NCI-H2029 (cell line): ENCODE measurements at regions not wholly inside any gene's neighbourhood (a gene's known extent, or its start where the extent isn't known, plus 50 kb on each side); places are given as distances from the start of the nearest gene placed in this dataset.

Source experiments
- DNase-seq: peaks from one replicate; lab custom pipeline; 2025; lab: John Stamatoyannopoulos, UW

DNA sequence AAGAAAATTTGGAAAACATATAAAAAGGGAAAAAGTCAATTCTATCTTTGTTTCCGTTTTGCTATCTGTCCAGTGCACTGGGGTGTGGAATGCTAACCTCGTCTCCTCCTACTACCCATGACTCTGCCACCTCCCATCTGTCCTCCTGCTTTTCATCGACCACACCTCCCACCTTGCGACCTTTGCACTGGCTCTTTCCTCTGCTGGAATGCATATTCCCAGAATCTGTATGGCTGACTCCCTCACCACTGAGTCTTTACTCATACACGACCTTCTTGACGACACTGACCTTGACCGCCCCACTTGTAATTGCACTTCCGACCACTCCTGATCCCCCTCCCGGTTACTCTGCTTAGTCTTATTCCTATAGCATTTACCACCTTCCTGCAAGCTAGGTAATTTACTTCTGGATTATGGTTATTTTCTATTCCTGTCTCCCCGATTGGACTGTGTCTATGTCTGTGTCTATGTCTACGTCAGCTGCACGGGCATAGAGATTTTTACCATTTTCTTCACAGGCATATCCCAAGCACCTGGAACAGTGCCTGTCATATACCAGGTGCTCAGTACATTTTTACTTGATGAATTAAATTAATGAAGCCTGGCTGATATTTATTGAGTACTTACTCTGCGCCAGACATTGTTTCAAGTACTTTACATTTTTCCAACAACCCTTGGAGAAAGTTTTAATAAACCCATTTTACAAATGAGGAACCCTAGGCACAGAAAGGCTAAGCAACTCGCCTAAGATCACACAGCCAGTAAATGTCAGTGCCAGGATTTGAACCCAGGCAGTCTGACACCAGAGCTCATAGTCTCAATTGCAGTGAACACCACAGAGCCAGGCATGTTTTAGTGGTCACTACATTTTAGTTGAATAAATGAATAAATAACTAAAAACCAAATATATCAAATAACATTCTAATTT, 54.0 kb upstream of the SLC22A11 start:
- no peak for DNase-seq

GRCh38 chr11:64502634-64503033, 53.1 kb upstream of the SLC22A11 start:
- no peak for DNase-seq

- DNase-seq = no peak
Measured at GRCh38 chr11:64503186-64503753, 52.5 kb upstream of the SLC22A11 start.

DNA sequence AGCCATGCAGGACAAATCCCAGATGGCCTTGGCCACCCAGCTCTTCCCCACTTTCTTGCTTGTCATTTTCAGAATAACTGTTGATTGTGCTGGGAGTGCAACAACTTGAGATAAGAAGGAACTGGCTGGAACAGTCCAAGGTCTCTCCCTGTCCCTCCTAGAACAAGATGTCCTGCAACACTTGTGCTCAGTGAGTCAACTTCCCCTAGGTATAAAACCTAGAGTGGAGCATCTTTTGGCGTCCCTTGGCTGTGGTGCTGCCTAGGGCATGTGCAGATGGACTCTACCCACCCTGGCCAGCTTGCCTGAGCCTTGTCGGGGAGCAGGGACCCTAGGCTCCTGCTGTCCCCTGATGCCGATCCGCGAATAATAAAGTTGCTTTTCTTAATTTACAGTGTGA, 50.7 kb upstream of the SLC22A11 start:
- no peak for DNase-seq
